Omental fat pad (tissue), 3 donors: ENCODE measurements at regions not wholly inside any gene's neighbourhood (a gene's known extent, or its start where the extent isn't known, plus 50 kb on each side); places are given as distances from the start of the nearest gene placed in this dataset.
"Not testable (repeated sequence)": the region's sequence is repeated elsewhere in the genome, so short reads cannot be mapped to it uniquely, and the experiment has no call there.

Experiments
- ATAC-seq: fragments of 150-250 bp; one replicate; pipeline ENCODE4 v1.9.1; 2016; ENCODE audit warnings: mild to moderate bottlenecking, moderate library complexity; ENCODE audit not compliant: low FRiP score
- DNase-seq: peaks from one replicate; pipeline ENCODE4 v3.0.0-alpha.2; 2019; ENCODE audit warnings: low spot score
- CTCF ChIP-seq, 3 donors: fragments of 450-650 bp; IDR thresholded peaks; one replicate each; pipeline ENCODE4 v1.5.1; 2016 to 2017; ENCODE audit warnings: antibody characterized with exemption in 3 of 3, mild to moderate bottlenecking in 3 of 3, moderate library complexity in 2 of 3

- ATAC-seq (no peak), DNase-seq (no peak)
- TF ChIP-seq CTCF (IDR thresholded peaks at IDR 0.05) = no peak
Observed at GRCh38 chr2:129550536-129550935, 428.9 kb upstream of the RAB6C start.

DNA sequence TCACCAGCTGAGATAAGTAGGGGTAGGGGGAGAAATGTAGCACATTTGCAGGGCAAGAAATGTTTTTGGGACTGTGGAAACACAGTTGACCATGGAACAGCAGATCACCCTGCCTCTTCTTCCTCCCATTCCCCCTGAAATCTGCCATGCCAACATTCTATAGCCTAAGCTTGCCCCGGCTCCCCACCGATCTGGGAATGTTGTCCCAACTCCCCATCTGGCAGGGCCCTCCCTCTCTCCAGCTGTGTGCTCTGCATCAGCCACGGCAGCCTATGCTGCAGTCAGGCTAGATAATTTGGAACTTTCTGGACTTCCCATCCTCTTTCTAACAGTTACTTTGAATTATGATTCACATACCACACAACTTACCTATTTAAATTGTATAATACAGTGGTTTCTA, 425.1 kb upstream of the RAB6C start:
- no peak for ATAC-seq
- TF ChIP-seq CTCF (IDR thresholded peaks at IDR 0.05) = no peak
- no peak for DNase-seq

DNA sequence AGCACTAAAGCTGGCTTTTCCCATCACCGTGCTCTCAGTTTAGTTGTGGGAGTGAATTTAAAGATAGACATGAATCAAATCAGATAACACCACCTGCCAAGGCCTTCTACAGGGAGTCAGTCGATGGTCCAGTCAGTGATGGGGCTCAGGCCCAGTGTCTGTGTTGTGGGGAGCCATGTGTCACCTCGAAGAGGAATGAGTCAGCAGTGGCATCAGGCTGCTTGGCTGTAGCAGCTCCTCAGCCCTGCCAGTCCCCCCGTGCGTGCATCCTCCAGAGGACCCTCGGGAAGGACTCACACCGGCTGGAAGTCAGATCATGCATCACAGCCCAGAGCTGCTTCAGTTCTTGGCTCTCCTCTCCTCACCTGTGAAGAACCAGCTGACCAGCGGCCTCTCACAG, 420.4 kb upstream of the RAB6C start:
- ATAC-seq (no peak), DNase-seq (no peak)
- TF ChIP-seq CTCF (IDR thresholded peaks at IDR 0.05) = no peak

DNA sequence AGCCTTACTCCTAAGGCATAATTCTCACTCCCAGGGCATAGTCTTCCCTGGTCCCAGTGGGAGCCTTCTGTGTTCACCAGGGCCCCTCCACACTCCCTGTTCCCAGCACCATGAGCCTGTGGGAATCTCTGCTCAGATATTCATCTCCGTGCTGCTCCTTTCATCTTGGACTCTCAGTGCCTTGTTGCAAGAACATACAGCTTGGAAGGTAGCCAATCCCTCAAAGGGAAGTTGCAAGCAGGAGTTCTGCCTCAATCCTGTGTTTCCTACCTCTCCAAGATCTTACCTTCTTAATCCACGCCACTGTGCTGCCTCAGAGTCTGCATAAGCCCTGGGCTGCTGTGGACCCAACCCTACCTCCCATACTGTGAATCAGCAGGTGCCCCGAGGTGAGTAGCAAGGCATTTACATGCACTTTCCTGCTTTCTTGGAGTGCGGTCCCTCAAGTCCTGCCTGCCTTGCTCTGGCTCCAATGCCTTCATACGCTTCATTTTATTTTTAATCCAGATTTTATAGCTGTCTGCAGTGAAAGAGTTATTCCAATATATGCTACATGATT, 413.8 kb upstream of the RAB6C start:
- DNase-seq (no peak), ATAC-seq (no peak)
- no peak for TF ChIP-seq CTCF (IDR thresholded peaks at IDR 0.05)

GRCh38 chr2:129570812-129571211, 408.7 kb upstream of the RAB6C start:
- not testable (repeated sequence) for ATAC-seq, DNase-seq

DNA sequence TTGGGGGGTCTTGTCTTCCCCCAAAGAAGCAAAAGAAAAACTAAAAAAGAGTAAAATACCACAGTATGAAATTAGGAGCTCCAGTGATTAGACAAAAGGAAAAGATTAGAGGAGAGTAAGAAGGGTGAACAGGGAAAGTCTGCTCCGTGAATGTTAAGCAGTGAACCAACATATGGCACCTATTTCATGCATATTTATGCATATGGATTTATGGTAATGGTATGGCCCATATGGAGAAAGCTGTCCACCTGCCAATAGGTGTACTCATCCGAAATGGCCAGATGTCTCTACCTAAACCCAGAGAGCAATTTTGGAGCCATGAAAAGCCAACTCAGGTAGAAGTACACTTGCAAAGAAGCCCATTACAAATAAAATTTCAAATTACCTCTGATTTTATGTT, 404.0 kb upstream of the RAB6C start:
- ATAC-seq (no peak), DNase-seq (no peak)
- no peak for TF ChIP-seq CTCF (IDR thresholded peaks at IDR 0.05)

DNA sequence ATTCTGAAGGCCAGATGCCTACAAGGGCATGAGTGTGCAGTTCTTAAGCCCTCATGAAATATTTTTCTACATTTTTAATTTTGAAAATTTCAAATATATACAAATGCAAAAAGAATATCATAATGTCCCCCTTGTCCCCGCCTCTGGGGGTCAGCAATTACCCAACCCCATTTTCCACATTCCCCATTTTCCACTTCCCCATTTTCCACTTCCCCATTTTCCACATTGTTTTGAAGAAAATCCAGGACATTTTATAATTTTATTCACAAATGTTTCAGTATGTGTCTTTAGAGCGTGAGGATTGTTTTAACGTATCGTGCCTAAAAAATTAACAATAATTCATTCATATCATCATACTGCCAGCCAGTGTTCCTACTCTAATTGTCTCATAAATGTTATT, 403.6 kb upstream of the RAB6C start:
- no peak for TF ChIP-seq CTCF (IDR thresholded peaks at IDR 0.05)
- ATAC-seq = no peak

GRCh38 chr2:129580001-129580400, 399.5 kb upstream of the RAB6C start:
- no peak for DNase-seq
- no peak for ATAC-seq
- TF ChIP-seq CTCF (IDR thresholded peaks at IDR 0.05) = no peak

More for the DNA sequence above, 403.6 kb upstream of the RAB6C start:
- DNase-seq = no peak
